ENCODE measurements at regions not wholly inside any gene's neighbourhood (a gene's known extent, or its start where the extent isn't known, plus 50 kb on each side); places are given as distances from the start of the nearest gene placed in this dataset.
"Not testable (repeated sequence)": the region's sequence is repeated elsewhere in the genome, so short reads cannot be mapped to it uniquely, and the experiment has no call there.

- DNase-seq (ENCODE audit: low spot score in 2 of 2): no peak
- Histone ChIP-seq H3K36me3 (no peaks in the 10 kb centered on the region), H3K27me3 (no peaks in the 10 kb centered on the region), H3K4me3 (no peak overlapping the region), H3K4me1 (no peaks in the 10 kb centered on the region), H3K27ac (no peak overlapping the region), H3K9me3 (no peaks in the 10 kb centered on the region)
- 96% methylated on average over 1 of the region's 1 CpG for WGBS
- TF ChIP-seq CTCF (IDR thresholded peaks at IDR 0.05): no peak
- no peak for TF ChIP-seq EP300 (IDR thresholded peaks at IDR 0.05)
- no peak for TF ChIP-seq POLR2A (IDR thresholded peaks at IDR 0.05)
- TF ChIP-seq POLR2AphosphoS5 (IDR thresholded peaks at IDR 0.05): no peak
These were observed 184.1 kb upstream of the ARID1B start for GRCh38 chr6:156593127-156593526.

- H3K27ac ChIP-seq: no peak overlapping the region
- DNase-seq (ENCODE audit: low spot score in 2 of 2): no peak
- H3K9me3 ChIP-seq: no peaks in the 10 kb centered on the region
- H3K4me3 ChIP-seq: no peak overlapping the region
- TF ChIP-seq POLR2AphosphoS5 (IDR thresholded peaks at IDR 0.05) (no peak), CTCF (IDR thresholded peaks at IDR 0.05) (no peak), POLR2A (IDR thresholded peaks at IDR 0.05) (no peak), EP300 (IDR thresholded peaks at IDR 0.05) (no peak)
- no peaks in the 10 kb centered on the region for H3K36me3 ChIP-seq
- no peaks in the 10 kb centered on the region for H3K27me3 ChIP-seq
- WGBS: 91% methylated on average over 6 of the region's 6 CpGs
- no peaks in the 10 kb centered on the region for H3K4me1 ChIP-seq
These were observed 186.7 kb upstream of the ARID1B start for GRCh38 chr6:156590482-156590881.

GRCh38 chr6:156589281-156589680 is 187.9 kb upstream of the ARID1B start:
- DNase-seq (ENCODE audit: low spot score in 2 of 2): no peak
- no peaks in the 10 kb centered on the region for H3K9me3 ChIP-seq
- H3K27ac ChIP-seq: no peak overlapping the region
- H3K36me3 ChIP-seq: no peaks in the 10 kb centered on the region
- no peak for TF ChIP-seq POLR2AphosphoS5 (IDR thresholded peaks at IDR 0.05)
- no peak for TF ChIP-seq POLR2A (IDR thresholded peaks at IDR 0.05)
- TF ChIP-seq CTCF (IDR thresholded peaks at IDR 0.05): no peak
- TF ChIP-seq EP300 (IDR thresholded peaks at IDR 0.05): no peak
- H3K27me3 ChIP-seq: no peaks in the 10 kb centered on the region
- WGBS: 67% methylated on average over 1 of the region's 1 CpG
- no peak overlapping the region for H3K4me3 ChIP-seq
- no peaks in the 10 kb centered on the region for H3K4me1 ChIP-seq

- no peak for DNase-seq (ENCODE audit: low spot score in 2 of 2)
- no peaks in the 10 kb centered on the region for H3K4me1 ChIP-seq
- H3K36me3 ChIP-seq: no peaks in the 10 kb centered on the region
- no peak overlapping the region for H3K27ac ChIP-seq
- H3K9me3 ChIP-seq: no peaks in the 10 kb centered on the region
- TF ChIP-seq POLR2AphosphoS5 (IDR thresholded peaks at IDR 0.05) (no peak), EP300 (IDR thresholded peaks at IDR 0.05) (no peak)
- 47% methylated on average over 3 of the region's 3 CpGs for WGBS
- no peak overlapping the region for H3K4me3 ChIP-seq
- H3K27me3 ChIP-seq: no peaks in the 10 kb centered on the region
These were observed 189.4 kb upstream of the ARID1B start for GRCh38 chr6:156587751-156588301.

- Histone ChIP-seq H3K27ac (no peak overlapping the region), H3K36me3 (no peaks in the 10 kb centered on the region), H3K4me3 (no peak overlapping the region), H3K4me1 (no peaks in the 10 kb centered on the region), H3K27me3 (no peaks in the 10 kb centered on the region), H3K9me3 (no peaks in the 10 kb centered on the region)
- DNase-seq (ENCODE audit: low spot score in 2 of 2): no peak
- TF ChIP-seq POLR2A (IDR thresholded peaks at IDR 0.05) (no peak), POLR2AphosphoS5 (IDR thresholded peaks at IDR 0.05) (no peak), CTCF (IDR thresholded peaks at IDR 0.05) (no peak), EP300 (IDR thresholded peaks at IDR 0.05) (no peak)
These were observed 190.1 kb upstream of the ARID1B start for GRCh38 chr6:156587071-156587470.

- 54% methylated on average over 3 of the region's 3 CpGs for WGBS
- Histone ChIP-seq H3K4me1 (no peaks in the 10 kb centered on the region), H3K4me3 (no peak overlapping the region), H3K27me3 (no peaks in the 10 kb centered on the region), H3K36me3 (no peaks in the 10 kb centered on the region), H3K27ac (no peak overlapping the region), H3K9me3 (no peaks in the 10 kb centered on the region)
- DNase-seq (ENCODE audit: low spot score in 2 of 2): no peak
- no peak for TF ChIP-seq POLR2A (IDR thresholded peaks at IDR 0.05)
- TF ChIP-seq POLR2AphosphoS5 (IDR thresholded peaks at IDR 0.05): no peak
- no peak for TF ChIP-seq CTCF (IDR thresholded peaks at IDR 0.05)
- no peak for TF ChIP-seq EP300 (IDR thresholded peaks at IDR 0.05)
These were observed 191.3 kb upstream of the ARID1B start for GRCh38 chr6:156585859-156586258.

- H3K9me3 ChIP-seq; DNase-seq (ENCODE audit: low spot score in 2 of 2): not testable (repeated sequence)
- 35% methylated on average over 4 of the region's 4 CpGs for WGBS
These were observed 193.1 kb upstream of the ARID1B start for GRCh38 chr6:156584121-156584520.

More at GRCh38 chr6:156584121-156584520, 193.1 kb upstream of the ARID1B start:
- H3K27ac ChIP-seq, H3K27me3 ChIP-seq, H3K4me1 ChIP-seq, H3K4me3 ChIP-seq, H3K36me3 ChIP-seq: not testable (repeated sequence)

Measured in suprapubic skin (tissue), 4 donors.